H9 (cell line): ENCODE measurements at regions not wholly inside any gene's neighbourhood (a gene's known extent, or its start where the extent isn't known, plus 50 kb on each side); places are given as distances from the start of the nearest gene placed in this dataset.

Experiments used
- DNase-seq: peaks from one replicate; pipeline ENCODE4 v3.0.0-alpha.2; 2017
- H2AFZ ChIP-seq: one replicate; pipeline ENCODE4 v1.6.1; 2013; ENCODE audit warnings: mild to moderate bottlenecking, low read length, control low read depth, moderate library complexity
- H2AK5ac ChIP-seq: 2 replicates; pipeline ENCODE4 v1.6.1; 2013; ENCODE audit warnings: low read length, control low read depth, mixed read lengths; ENCODE audit not compliant: insufficient read length
- H2BK120ac ChIP-seq: one replicate; pipeline ENCODE4 v1.6.1; 2013; ENCODE audit warnings: low read depth, mild to moderate bottlenecking, low read length, control low read depth, inconsistent platforms; ENCODE audit not compliant: poor library complexity, severe bottlenecking
- H2BK12ac ChIP-seq: 2 replicates; pipeline ENCODE4 v1.6.1; 2013; ENCODE audit warnings: low read length, control low read depth, mixed read lengths, low read depth; ENCODE audit not compliant: insufficient read length
- H2BK15ac ChIP-seq: 2 replicates; pipeline ENCODE4 v1.6.1; 2013; ENCODE audit warnings: low read depth, low read length, control low read depth
- H2BK20ac ChIP-seq: one replicate; pipeline ENCODE4 v1.6.1; 2013; ENCODE audit warnings: low read depth, mild to moderate bottlenecking, low read length, control low read depth, inconsistent platforms; ENCODE audit not compliant: poor library complexity, severe bottlenecking
- H2BK5ac ChIP-seq: 2 replicates; pipeline ENCODE4 v1.6.1; 2013; ENCODE audit warnings: low read length, control low read depth, mixed read lengths; ENCODE audit not compliant: insufficient read length
- H3K14ac ChIP-seq: 2 replicates; pipeline ENCODE4 v1.6.1; 2013; ENCODE audit warnings: low read length, control low read depth; ENCODE audit not compliant: insufficient read depth
- H3K18ac ChIP-seq: 2 replicates; pipeline ENCODE4 v1.6.1; 2013; ENCODE audit warnings: low read depth, mild to moderate bottlenecking, mixed read lengths, low read length, control low read depth; ENCODE audit not compliant: insufficient read length
- H3K23ac ChIP-seq: 2 replicates; pipeline ENCODE4 v1.6.1; 2013; ENCODE audit warnings: low read length, control low read depth, mixed read lengths, low read depth; ENCODE audit not compliant: insufficient read length
- H3K23me2 ChIP-seq: 2 replicates; pipeline ENCODE4 v1.6.1; 2013; ENCODE audit warnings: low read depth, mild to moderate bottlenecking, mixed read lengths, low read length, control low read depth; ENCODE audit not compliant: insufficient read length, poor library complexity, severe bottlenecking
- H3K27ac ChIP-seq: 2 replicates; pipeline ENCODE4 v1.5.1; 2013; ENCODE audit warnings: low read length, control low read depth, mixed read lengths, low read depth; ENCODE audit not compliant: insufficient read length
- H3K27me3 ChIP-seq: 2 replicates; pipeline ENCODE4 v1.6.1; 2013; ENCODE audit warnings: low read length, control low read depth, inconsistent platforms; ENCODE audit not compliant: insufficient read depth
- H3K4ac ChIP-seq: 2 replicates; pipeline ENCODE4 v1.6.1; 2013; ENCODE audit warnings: low read depth, mild to moderate bottlenecking, control low read depth, inconsistent platforms, low read length, moderate library complexity
- H3K4me1 ChIP-seq: 2 replicates; pipeline ENCODE4 v1.6.1; 2013; ENCODE audit warnings: low read length, control low read depth, inconsistent platforms; ENCODE audit not compliant: insufficient read depth
- H3K4me2 ChIP-seq: 2 replicates; pipeline ENCODE4 v1.6.1; 2013; ENCODE audit warnings: low read length, control low read depth, mixed read lengths; ENCODE audit not compliant: insufficient read length, insufficient read depth
- H3K56ac ChIP-seq: 2 replicates; pipeline ENCODE4 v1.6.1; 2013; ENCODE audit warnings: low read depth, mild to moderate bottlenecking, mixed read lengths, low read length, control low read depth; ENCODE audit not compliant: insufficient read length
- H3K79me1 ChIP-seq: 2 replicates; pipeline ENCODE4 v1.6.1; 2013; ENCODE audit warnings: low read depth, mild to moderate bottlenecking, moderate library complexity, low read length, control low read depth, inconsistent platforms; ENCODE audit not compliant: insufficient read depth, poor library complexity, severe bottlenecking
- H3K79me2 ChIP-seq: 2 replicates; pipeline ENCODE4 v1.6.1; 2013; ENCODE audit warnings: low read length, control low read depth, inconsistent platforms; ENCODE audit not compliant: insufficient read depth
- H3K9ac ChIP-seq: 2 replicates; pipeline ENCODE4 v1.6.1; 2013; ENCODE audit warnings: low read length, control low read depth, mixed read lengths; ENCODE audit not compliant: insufficient read length; ENCODE audit errors: extremely low read depth
- H3K9me3 ChIP-seq: one replicate; pipeline ENCODE4 v1.6.1; 2013; ENCODE audit warnings: low read depth, low read length, inconsistent platforms; ENCODE audit not compliant: control insufficient read depth
- H3T11ph ChIP-seq: one replicate; pipeline ENCODE4 v1.6.1; 2013; ENCODE audit warnings: mild to moderate bottlenecking, low read length, control low read depth, inconsistent platforms
- H4K20me1 ChIP-seq: one replicate; pipeline ENCODE4 v1.6.1; 2013; ENCODE audit not compliant: control insufficient read depth, insufficient read length, insufficient read depth
- H4K5ac ChIP-seq: 2 replicates; pipeline ENCODE4 v1.6.1; 2013; ENCODE audit warnings: low read depth, mild to moderate bottlenecking, mixed read lengths, low read length, control low read depth; ENCODE audit not compliant: insufficient read length
- H4K8ac ChIP-seq: replicated peaks from 2 replicates; pipeline ENCODE4 v1.6.1; 2013; ENCODE audit warnings: low read length, control low read depth, mixed read lengths, low read depth; ENCODE audit not compliant: insufficient read length
- H4K91ac ChIP-seq: 2 replicates; pipeline ENCODE4 v1.6.1; 2013; ENCODE audit warnings: low read depth, mild to moderate bottlenecking, moderate library complexity, mixed read lengths, low read length, control low read depth; ENCODE audit not compliant: insufficient read length
- H3K27ac Mint-ChIP-seq, 3 experiments: 2 replicates in 2 of 3; 3 replicates in 1 of 3; pipeline ENCODE4 v1.8.0; 2020 to 2021; ENCODE audit warnings: mixed read lengths in 3 of 3, mild to moderate bottlenecking in 1 of 3, moderate library complexity in 1 of 3
- H3K27me3 Mint-ChIP-seq: 2 replicates; pipeline ENCODE4 v1.8.0; 2021; ENCODE audit warnings: low read depth, mild to moderate bottlenecking, moderate library complexity, mixed read lengths
- H3K36me3 Mint-ChIP-seq, 3 experiments: 2 replicates in 2 of 3; 3 replicates in 1 of 3; pipeline ENCODE4 v1.8.0; 2020 to 2021; ENCODE audit warnings: low read depth in 3 of 3, mixed read lengths in 3 of 3; ENCODE audit not compliant: insufficient read depth in 1 of 3
- H3K4me1 Mint-ChIP-seq, 2 experiments: 2 replicates each; pipeline ENCODE4 v1.8.0; 2020; ENCODE audit warnings: mixed read lengths in 2 of 2
- H3K4me3 Mint-ChIP-seq, 2 experiments: 2 replicates in 1 of 2; 3 replicates in 1 of 2; pipeline ENCODE4 v1.8.0; 2020 to 2021; ENCODE audit warnings: mild to moderate bottlenecking in 2 of 2, mixed read lengths in 2 of 2, moderate library complexity in 1 of 2
- H3K9me3 Mint-ChIP-seq, 2 experiments: 2 replicates in 1 of 2; 3 replicates in 1 of 2; pipeline ENCODE4 v1.8.0; 2020; ENCODE audit warnings: mild to moderate bottlenecking in 2 of 2, mixed read lengths in 2 of 2, moderate library complexity in 1 of 2
- WGBS: extraction: QIAGEN DNeasy Blood & Tissue Kit; methylation state at CpG from one replicate; pipeline ENCODE4 v1.1.7; 2013; ENCODE audit warnings: missing lambda C conversion rate, low lambda C conversion rate, mixed read lengths; ENCODE audit not compliant: insufficient read length; ENCODE audit errors: extremely low coverage; 5-methylcytosine and 5-hydroxymethylcytosine counted together
- TF ChIP-seq, protein P1 (sequence below): fragments of 200-600 bp; sonication (generic); conservative IDR thresholded peaks from 3 replicates; pipeline ENCODE4 v1.8.0; 2021; ENCODE audit warnings: antibody characterized with exemption, mild to moderate bottlenecking

DNA sequence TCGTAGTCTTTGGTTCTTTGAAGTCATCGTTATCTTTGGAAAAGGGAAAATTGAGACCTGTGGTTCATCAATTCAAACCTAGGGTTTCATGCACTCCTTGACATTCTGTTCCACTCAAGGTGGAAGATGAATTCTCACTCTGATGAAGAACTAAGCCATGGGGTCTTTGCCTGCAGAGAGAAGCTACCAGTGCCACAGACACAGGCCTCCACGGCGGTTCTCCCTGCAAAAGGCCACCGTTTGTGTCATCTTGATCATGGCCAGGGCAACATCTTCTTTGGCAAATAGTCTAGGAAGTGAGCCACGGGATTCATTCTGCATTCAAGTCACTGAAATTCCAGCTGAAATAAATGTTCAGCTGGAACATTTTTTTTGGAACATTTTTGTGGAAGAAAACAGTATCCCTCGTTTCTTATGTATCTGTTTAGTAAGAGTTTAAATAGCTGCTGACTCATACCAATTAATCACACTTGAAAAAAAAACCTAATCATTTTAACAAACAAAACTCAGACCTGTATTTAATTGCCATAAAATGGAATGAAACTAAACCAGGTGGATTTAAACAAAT lies 206.0 kb upstream of the FOXQ1 start:
- Histone ChIP-seq H2BK12ac (no peak overlapping the region), H3K4ac (no peak overlapping the region), H4K91ac (no peak overlapping the region), H2AFZ (no peak overlapping the region), H3K9me3 (no peaks in the 10 kb centered on the region), H3K23ac (no peak overlapping the region), H3K14ac (no peak overlapping the region), H4K5ac (no peak overlapping the region), H2AK5ac (no peak overlapping the region), H3K56ac (no peak overlapping the region), H4K8ac (no peak overlapping the region), H3K79me1 (no peaks in the 10 kb centered on the region), H3K27me3 (peaks cover 64% of the 10 kb centered on the region), H3K4me1 (peaks cover 4% of the 10 kb centered on the region; the same call in 1 of the 2 replicates), H3K27ac (no peak overlapping the region), H2BK120ac (no peak overlapping the region), H2BK20ac (no peak overlapping the region), H4K20me1 (no peaks in the 10 kb centered on the region), H2BK5ac (no peak overlapping the region), H3T11ph (no peak overlapping the region), H3K79me2 (no peaks in the 10 kb centered on the region), H2BK15ac (no peak overlapping the region), H3K18ac (no peak overlapping the region), H3K23me2 (no peaks in the 10 kb centered on the region), H3K9ac (no peak overlapping the region), H3K4me2 (no peak overlapping the region)
- no peak overlapping the region for H3K27ac Mint-ChIP-seq
- WGBS: no CpG with 5 or more reads among the region's 7 CpGs
- peaks cover 24% of the 10 kb centered on the region in 2 experiments for H3K4me1 Mint-ChIP-seq
- H3K27me3 Mint-ChIP-seq: peaks cover 100% of the 10 kb centered on the region
- H3K9me3 Mint-ChIP-seq: peaks cover 21 to 25% of the 10 kb centered on the region in 2 experiments
- no peak for DNase-seq
- H3K36me3 Mint-ChIP-seq: peaks cover 0 to 21% (median 10%) of the 10 kb centered on the region in 3 experiments; a peak in 6 of 7 replicates
- no peak overlapping the region for H3K4me3 Mint-ChIP-seq
- TF ChIP-seq, protein P1, sequence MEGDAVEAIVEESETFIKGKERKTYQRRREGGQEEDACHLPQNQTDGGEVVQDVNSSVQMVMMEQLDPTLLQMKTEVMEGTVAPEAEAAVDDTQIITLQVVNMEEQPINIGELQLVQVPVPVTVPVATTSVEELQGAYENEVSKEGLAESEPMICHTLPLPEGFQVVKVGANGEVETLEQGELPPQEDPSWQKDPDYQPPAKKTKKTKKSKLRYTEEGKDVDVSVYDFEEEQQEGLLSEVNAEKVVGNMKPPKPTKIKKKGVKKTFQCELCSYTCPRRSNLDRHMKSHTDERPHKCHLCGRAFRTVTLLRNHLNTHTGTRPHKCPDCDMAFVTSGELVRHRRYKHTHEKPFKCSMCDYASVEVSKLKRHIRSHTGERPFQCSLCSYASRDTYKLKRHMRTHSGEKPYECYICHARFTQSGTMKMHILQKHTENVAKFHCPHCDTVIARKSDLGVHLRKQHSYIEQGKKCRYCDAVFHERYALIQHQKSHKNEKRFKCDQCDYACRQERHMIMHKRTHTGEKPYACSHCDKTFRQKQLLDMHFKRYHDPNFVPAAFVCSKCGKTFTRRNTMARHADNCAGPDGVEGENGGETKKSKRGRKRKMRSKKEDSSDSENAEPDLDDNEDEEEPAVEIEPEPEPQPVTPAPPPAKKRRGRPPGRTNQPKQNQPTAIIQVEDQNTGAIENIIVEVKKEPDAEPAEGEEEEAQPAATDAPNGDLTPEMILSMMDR: no peak
